8988T (cell line): ENCODE measurements at regions not wholly inside any gene's neighbourhood (a gene's known extent, or its start where the extent isn't known, plus 50 kb on each side); places are given as distances from the start of the nearest gene placed in this dataset.

Experiments used
- DNase-seq: peaks from one replicate; pipeline ENCODE4 v3.0.0; 2011

- no peak for DNase-seq
These were observed 302.2 kb upstream of the VLDLR start for GRCh38 chr9:2319421-2319820.

DNA sequence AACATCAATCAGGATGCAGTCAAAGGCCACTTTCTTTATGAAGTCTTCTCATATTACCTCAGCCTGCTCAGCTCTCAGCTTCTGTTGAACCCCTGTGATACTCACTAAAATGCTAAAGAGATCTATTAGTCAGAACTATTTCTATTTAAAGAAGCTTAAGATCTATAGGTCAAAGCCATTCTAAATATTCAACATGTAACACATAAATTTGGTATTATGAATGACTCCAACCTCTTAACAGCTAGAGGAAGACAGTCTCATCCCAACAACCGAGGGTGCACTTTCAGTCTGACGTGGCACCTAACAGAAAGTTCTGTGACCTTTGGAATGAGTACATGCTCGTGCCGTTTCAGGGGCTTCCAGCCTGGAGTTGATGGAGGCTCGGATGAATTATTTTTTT lies 301.5 kb upstream of the VLDLR start:
- no peak for DNase-seq

- no peak for DNase-seq
These were observed 301.0 kb upstream of the VLDLR start for GRCh38 chr9:2320632-2321031.

DNA sequence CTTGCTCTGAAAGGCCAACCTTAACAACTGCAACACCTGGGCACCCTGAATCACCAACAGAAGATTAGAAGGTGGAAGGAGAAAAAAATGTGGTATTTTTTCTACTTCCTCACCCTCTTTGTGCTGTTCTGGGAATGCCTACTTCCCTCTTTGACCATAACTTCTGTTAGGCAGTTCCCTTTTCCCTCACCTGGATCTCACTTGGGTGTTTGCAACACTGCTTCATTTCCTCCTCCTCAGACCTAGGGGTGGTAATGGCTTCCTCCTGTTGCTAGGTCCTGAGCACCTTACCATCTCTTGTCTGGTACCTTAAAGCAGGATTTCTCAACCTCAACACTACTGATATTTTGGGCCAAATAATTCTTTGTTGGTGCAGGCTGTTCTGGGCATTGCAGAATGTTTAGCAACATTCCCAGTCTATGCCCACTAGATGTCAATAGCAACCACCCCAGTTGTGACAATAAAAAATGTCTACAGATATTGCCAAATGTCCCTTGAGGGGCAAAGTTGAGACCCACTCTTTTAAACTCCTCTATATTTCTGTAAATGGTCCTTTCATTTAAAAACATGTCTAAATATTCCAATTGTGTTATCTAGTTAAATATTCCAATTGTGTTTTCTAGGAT lies 300.0 kb upstream of the VLDLR start:
- no peak for DNase-seq

DNA sequence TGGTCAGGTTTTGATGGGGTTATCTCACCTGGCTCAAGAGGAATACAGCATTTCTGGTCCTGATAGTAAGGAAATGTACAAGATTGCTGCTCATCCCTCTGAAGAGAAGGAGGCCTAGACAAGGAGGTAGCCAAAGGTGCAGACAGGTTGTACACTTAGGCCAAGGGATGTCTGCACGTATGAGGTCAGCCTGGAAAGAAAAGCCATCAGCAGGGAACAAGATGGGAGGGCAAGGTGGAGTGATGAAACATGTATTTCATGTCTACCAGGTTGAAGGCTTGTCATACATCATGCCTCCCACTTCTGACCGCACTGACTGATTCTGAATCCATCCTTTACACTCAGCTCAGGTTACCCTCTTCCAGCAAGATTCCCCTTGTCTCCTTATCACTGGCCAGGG lies 296.8 kb upstream of the VLDLR start:
- DNase-seq, result no peak

- DNase-seq, result no peak
These were observed 288.9 kb upstream of the VLDLR start for GRCh38 chr9:2332663-2333062.

DNA sequence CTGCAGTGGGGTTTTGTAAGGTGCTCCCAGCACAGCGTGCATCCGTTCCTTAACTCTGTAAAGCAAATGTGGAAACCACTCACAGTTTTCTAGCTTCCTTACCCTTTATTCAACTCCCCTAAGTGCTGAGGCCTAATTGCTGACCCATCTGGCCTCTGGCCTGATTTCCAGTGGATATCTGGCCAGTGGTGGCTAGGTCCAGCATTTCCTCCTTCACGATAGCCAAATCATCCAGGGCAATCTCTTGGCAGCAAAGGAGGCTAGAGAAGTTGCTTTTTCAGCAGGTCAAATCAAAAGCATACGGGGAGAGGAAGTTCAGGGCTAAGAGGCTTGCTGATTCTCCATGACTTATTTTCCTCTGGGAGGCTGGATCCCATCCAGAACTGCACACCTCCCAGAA lies 286.3 kb upstream of the VLDLR start:
- DNase-seq, result no peak

DNA sequence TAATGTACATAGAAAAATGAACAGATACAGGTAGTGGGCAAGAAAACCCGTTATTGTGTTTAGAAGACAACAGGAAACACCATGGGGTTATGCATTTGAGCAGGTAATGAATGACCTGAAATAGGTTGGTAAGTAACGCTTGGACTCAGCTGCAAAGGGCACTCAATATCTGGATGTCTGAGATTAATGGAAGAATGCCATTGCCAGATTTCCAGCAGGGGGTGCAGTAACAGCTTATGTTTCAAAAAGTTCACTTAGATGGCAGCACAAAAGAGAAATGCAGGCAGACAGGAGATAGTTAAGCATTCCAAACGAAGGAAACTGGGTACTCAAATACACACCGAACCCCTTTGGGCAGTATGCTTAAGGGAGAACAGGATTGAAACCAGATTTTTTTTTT lies 285.5 kb upstream of the VLDLR start:
- no peak for DNase-seq

DNA sequence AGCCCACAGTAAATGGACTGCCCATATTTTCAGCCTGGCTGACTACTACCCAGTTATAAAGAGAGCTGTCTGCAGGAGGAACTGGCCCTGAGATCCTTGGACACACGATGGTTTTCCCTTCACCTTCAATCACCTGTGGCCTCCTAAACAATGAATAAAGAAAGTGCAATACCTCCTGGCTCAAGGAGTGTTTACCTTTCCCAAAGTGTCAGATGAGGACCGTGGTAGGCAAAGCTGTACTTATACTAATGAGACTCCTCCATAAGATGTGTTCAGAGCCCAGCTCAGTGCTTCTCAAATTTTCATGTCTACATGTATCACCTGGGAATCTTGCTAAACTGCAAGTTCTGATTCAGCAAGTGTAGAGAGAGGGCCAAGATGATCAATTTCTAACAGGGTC lies 284.5 kb upstream of the VLDLR start:
- no peak for DNase-seq

GRCh38 chr9:2337627-2338026 lies 284.0 kb upstream of the VLDLR start:
- DNase-seq, result no peak

GRCh38 chr9:2338777-2339365 lies 282.7 kb upstream of the VLDLR start:
- DNase-seq, result no peak

DNA sequence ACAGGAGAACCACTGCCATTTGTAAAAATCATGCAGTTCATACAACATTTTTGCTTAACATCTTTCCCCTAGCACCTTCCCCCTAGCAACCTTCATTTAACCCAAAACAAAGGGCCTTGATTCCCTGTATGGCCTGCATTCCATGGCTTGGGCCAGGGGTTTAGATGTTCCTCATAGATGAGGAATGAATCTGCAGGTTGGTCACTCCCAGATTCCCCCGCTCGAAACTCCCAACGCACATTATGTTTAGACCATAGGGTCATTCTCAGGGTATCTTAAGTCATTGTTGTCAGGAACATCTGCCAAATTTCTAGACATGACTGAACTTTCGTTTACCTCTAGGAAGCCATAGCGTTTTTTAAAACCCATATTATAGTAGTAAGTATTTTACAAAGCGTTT lies 282.2 kb upstream of the VLDLR start:
- no peak for DNase-seq

DNA sequence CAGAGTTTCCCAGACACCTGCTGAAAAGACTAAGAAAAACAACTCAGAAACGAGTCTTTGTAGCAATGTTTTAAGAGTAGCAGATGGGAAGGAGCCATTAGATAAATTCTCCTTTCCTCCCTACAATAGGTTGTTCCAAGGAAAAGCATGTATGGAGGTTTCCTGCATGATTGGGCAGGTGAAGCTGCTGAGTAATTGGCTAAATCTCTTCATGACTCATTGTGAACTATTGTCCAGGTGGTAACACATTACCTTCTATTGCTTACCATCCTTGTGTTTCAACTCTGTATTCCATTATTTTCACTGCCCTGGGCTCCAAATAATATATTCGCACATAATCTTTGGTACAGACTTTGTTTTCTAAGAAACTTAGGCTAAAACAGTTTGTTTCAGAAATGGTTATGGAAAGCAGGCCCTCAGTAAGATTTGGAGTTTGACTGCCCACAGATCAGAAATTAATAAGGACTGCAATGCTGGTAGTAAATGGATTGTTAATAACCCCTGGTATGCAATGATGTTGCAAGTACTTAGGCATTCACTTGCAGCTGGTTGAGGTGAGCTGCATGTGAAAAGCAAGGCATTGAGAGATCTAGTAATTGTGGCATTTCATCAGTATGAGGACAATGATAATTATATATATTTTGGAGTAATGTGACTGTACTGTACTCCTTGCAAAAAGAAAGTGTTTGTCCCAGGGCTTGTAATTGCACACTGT lies 281.4 kb upstream of the VLDLR start:
- DNase-seq, result no peak

GRCh38 chr9:2341126-2341525 lies 280.5 kb upstream of the VLDLR start:
- DNase-seq, result no peak

GRCh38 chr9:2341956-2342355 lies 279.6 kb upstream of the VLDLR start:
- DNase-seq, result no peak

- no peak for DNase-seq
These were observed 277.8 kb upstream of the VLDLR start for GRCh38 chr9:2343756-2344155.

GRCh38 chr9:2344436-2344835 lies 277.2 kb upstream of the VLDLR start:
- no peak for DNase-seq

DNA sequence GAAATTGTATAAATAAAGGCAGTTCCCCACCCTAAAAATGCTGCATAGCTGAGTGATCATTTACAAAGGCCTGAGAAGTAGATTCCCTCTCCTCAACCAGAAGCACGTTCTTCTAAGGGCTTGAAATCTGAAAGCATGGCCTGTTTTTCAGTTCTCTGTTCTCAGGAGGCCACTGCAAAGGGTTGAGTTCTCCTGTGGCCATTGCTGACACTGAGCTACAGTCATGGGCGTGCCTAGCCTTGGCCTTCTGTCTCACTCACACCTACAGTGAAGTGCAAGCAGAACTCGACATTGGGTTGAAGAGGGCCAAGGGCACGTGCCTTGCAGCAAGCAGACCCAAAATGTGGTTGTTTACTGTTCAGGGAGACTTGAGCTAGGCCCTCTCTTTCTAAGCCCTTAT lies 276.6 kb upstream of the VLDLR start:
- no peak for DNase-seq

GRCh38 chr9:2346277-2346913 lies 275.2 kb upstream of the VLDLR start:
- DNase-seq, result no peak

GRCh38 chr9:2351324-2351723 lies 270.3 kb upstream of the VLDLR start:
- DNase-seq, result no peak

- DNase-seq, result no peak
These were observed 267.4 kb upstream of the VLDLR start for GRCh38 chr9:2354216-2354615.

- no peak for DNase-seq
These were observed 266.5 kb upstream of the VLDLR start for GRCh38 chr9:2354856-2355696.

DNA sequence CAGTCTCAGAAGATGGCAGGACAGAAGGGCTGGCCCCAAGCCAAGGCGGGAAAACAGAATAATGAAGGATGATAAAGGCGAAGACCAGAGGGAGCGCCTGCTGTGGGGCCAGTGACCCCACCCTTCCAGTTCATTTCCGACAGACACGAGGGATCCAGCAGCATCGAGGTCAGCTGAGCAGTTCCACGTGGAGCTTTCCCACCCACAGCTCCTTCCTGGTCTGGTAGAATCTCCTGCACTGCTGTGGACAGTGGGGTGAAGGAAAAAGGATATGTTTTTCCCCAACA lies 265.9 kb upstream of the VLDLR start:
- DNase-seq, result no peak
